Parathyroid adenoma (tissue), 2 donors: ENCODE measurements at regions not wholly inside any gene's neighbourhood (a gene's known extent, or its start where the extent isn't known, plus 50 kb on each side); places are given as distances from the start of the nearest gene placed in this dataset.

Experiments used
- H2AFZ ChIP-seq: fragments of 300-600 bp; sonication (generic); one replicate; pipeline ENCODE4 v1.7.0; 2017; ENCODE audit warnings: antibody characterized with exemption, mild to moderate bottlenecking
- H3K27ac ChIP-seq: fragments of 300-600 bp; sonication (generic); one replicate; pipeline ENCODE4 v1.7.0; 2017
- H3K27me3 ChIP-seq: fragments of 300-600 bp; sonication (generic); one replicate; pipeline ENCODE4 v1.7.0; 2017; ENCODE audit warnings: low read length; ENCODE audit not compliant: control insufficient read depth, insufficient read depth
- H3K36me3 ChIP-seq: fragments of 300-600 bp; sonication (generic); one replicate; pipeline ENCODE4 v1.7.0; 2017; ENCODE audit warnings: low read length; ENCODE audit not compliant: control insufficient read depth, insufficient read depth
- H3K4me1 ChIP-seq: fragments of 300-600 bp; sonication (generic); one replicate; pipeline ENCODE4 v1.7.0; 2017; ENCODE audit warnings: control low read depth
- H3K4me2 ChIP-seq: fragments of 300-600 bp; sonication (generic); one replicate; pipeline ENCODE4 v1.7.0; 2017; ENCODE audit warnings: low read length
- H3K4me3 ChIP-seq: fragments of 300-600 bp; sonication (generic); one replicate; pipeline ENCODE4 v1.7.0; 2017; ENCODE audit warnings: low read depth, low read length
- H3K79me2 ChIP-seq: fragments of 300-600 bp; sonication (generic); one replicate; pipeline ENCODE4 v1.7.0; 2017; ENCODE audit warnings: control low read depth
- H3K9ac ChIP-seq: fragments of 300-600 bp; sonication (generic); one replicate; pipeline ENCODE4 v1.7.0; 2017; ENCODE audit warnings: mild to moderate bottlenecking
- H3K9me3 ChIP-seq: fragments of 300-600 bp; sonication (generic); one replicate; pipeline ENCODE4 v1.7.0; 2017; ENCODE audit warnings: low read length; ENCODE audit not compliant: control insufficient read depth
- TF ChIP-seq, protein P1 (sequence below): fragments of 300-600 bp; sonication (generic); IDR thresholded peaks from one replicate; pipeline ENCODE4 v1.7.0; 2017; ENCODE audit warnings: antibody characterized with exemption, mild to moderate bottlenecking
- donor health status: primary hyperparathyroidism.

DNA sequence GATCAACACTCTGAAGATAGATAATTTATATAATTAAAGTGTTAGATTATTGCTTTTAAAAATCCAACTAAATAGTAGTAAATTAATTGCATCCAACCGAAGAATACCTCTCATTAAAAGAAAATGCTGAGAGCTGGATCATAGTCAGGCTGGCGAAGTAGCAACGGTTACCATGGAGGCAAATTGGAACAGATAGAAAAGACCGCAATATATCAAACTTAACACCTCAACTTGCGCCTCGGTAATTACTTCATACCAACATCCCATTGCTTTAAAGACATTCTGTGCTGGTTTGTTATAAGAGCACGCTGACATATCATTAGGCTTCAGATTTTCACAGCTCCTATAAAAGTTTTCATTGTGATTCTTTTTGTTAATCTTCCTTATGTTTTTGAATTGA is 183.8 kb upstream of the ZC3H15 start:
- Histone ChIP-seq H3K79me2 (no peaks in the 10 kb centered on the region), H2AFZ (no peak overlapping the region), H3K4me2 (no peak overlapping the region), H3K4me3 (no peak overlapping the region), H3K36me3 (no peaks in the 10 kb centered on the region), H3K9me3 (no peaks in the 10 kb centered on the region), H3K4me1 (no peaks in the 10 kb centered on the region), H3K9ac (no peak overlapping the region), H3K27me3 (no peaks in the 10 kb centered on the region), H3K27ac (no peak overlapping the region)
- TF ChIP-seq, protein P1, sequence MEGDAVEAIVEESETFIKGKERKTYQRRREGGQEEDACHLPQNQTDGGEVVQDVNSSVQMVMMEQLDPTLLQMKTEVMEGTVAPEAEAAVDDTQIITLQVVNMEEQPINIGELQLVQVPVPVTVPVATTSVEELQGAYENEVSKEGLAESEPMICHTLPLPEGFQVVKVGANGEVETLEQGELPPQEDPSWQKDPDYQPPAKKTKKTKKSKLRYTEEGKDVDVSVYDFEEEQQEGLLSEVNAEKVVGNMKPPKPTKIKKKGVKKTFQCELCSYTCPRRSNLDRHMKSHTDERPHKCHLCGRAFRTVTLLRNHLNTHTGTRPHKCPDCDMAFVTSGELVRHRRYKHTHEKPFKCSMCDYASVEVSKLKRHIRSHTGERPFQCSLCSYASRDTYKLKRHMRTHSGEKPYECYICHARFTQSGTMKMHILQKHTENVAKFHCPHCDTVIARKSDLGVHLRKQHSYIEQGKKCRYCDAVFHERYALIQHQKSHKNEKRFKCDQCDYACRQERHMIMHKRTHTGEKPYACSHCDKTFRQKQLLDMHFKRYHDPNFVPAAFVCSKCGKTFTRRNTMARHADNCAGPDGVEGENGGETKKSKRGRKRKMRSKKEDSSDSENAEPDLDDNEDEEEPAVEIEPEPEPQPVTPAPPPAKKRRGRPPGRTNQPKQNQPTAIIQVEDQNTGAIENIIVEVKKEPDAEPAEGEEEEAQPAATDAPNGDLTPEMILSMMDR = no peak

DNA sequence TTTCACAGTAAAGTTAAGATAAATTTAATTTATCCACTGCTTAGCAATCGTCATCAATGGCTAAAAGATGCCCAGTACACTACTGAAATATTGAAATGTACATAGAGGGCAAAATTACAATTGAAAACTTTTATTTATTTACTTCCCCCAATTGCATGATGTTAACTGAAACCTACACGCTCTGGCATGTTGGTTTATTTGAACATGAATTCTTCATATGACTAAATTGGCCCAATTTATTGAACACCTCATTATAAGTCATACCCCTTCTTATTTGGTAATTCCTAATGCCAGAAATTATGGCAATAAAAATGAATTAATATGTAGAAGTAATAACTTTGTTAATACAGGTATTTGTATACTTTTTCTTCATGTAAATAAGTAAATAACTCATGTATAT is 183.0 kb upstream of the ZC3H15 start:
- Histone ChIP-seq H3K9me3 (no peaks in the 10 kb centered on the region), H3K4me1 (no peaks in the 10 kb centered on the region)

DNA sequence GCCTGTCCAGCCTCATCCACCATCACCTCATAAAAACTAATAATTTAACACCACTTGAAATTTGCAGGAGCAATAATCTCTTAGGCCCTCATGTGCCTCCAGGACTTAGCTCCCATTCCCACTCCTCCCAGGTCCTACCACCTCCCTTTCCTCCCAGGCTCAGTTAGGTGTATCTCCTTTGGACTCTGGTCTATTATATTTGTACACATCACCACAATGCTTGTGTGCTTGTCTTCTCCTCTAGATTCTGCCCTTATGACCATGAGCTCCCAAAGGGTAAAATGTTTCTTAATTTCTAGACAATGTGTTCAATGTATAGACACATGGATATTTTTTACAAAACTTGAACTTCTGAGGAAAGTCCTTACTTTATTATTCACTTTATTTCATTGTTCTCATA is 182.0 kb upstream of the ZC3H15 start:
- H3K79me2 ChIP-seq = no peaks in the 10 kb centered on the region
- no peak overlapping the region for H3K4me2 ChIP-seq
- no peaks in the 10 kb centered on the region for H3K9me3 ChIP-seq
- TF ChIP-seq, protein P1 = no peak
- H3K4me3 ChIP-seq = no peak overlapping the region
- H3K27me3 ChIP-seq = no peaks in the 10 kb centered on the region
- H3K36me3 ChIP-seq = no peaks in the 10 kb centered on the region
- H3K27ac ChIP-seq = no peak overlapping the region
- no peak overlapping the region for H3K9ac ChIP-seq
- no peaks in the 10 kb centered on the region for H3K4me1 ChIP-seq
- H2AFZ ChIP-seq = no peak overlapping the region

More for the DNA sequence above, 183.0 kb upstream of the ZC3H15 start:
- H3K4me2 ChIP-seq = no peak overlapping the region
- TF ChIP-seq, protein P1 = no peak
- H3K4me3 ChIP-seq = no peak overlapping the region
- no peaks in the 10 kb centered on the region for H3K36me3 ChIP-seq
- no peak overlapping the region for H3K9ac ChIP-seq
- no peak overlapping the region for H3K27ac ChIP-seq
- H3K27me3 ChIP-seq = no peaks in the 10 kb centered on the region
- H3K79me2 ChIP-seq = no peaks in the 10 kb centered on the region
- H2AFZ ChIP-seq = no peak overlapping the region

DNA sequence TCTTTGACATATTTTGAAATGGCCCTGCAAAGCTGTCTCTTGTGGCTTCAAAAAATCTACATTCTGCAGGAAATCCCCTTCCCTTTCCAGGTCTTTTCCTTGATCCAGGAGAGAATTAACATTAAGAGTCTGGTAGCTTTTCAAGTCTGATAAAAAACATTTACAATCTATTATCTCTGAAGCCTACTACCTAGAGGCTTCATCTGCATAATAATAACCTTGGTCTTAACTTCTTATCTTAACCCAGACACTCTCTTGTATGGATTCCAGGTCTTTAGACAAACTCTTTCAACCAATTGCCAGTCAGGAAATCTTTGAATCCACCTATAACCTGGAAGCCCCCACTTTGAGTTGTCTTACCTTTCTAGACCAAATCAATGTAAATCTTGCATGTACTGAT is 179.3 kb upstream of the ZC3H15 start:
- Histone ChIP-seq H3K4me3 (no peak overlapping the region), H3K4me1 (no peaks in the 10 kb centered on the region), H3K36me3 (no peaks in the 10 kb centered on the region), H2AFZ (no peak overlapping the region), H3K9me3 (no peaks in the 10 kb centered on the region), H3K27me3 (no peaks in the 10 kb centered on the region), H3K79me2 (no peaks in the 10 kb centered on the region), H3K4me2 (no peak overlapping the region), H3K27ac (no peak overlapping the region), H3K9ac (no peak overlapping the region)
- TF ChIP-seq, protein P1 = no peak

DNA sequence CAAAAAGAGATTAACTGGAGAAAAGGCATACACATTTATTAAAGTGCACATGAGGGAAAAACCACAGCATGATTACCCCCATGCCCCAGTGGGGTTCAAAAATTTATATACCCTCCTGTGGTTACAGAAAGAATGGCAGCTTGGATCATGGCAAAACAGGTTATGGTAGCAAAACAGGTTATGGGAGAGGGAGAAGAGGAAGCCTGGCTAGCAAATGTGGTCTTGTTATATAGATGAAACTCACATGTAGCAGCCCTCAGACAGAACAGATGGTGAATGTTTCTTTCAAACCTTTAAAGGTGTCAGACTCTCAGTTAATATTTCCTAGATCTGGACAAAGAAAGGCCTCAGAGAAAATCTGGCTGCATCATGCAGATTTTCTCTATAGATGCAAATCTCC is 178.2 kb upstream of the ZC3H15 start:
- Histone ChIP-seq H3K9me3 (no peaks in the 10 kb centered on the region), H3K4me2 (no peak overlapping the region)

More for the DNA sequence above, 178.2 kb upstream of the ZC3H15 start:
- H3K27ac ChIP-seq = no peak overlapping the region
- no peaks in the 10 kb centered on the region for H3K36me3 ChIP-seq
- no peaks in the 10 kb centered on the region for H3K4me1 ChIP-seq
- TF ChIP-seq, protein P1 = no peak
- no peak overlapping the region for H3K9ac ChIP-seq
- no peaks in the 10 kb centered on the region for H3K79me2 ChIP-seq
- no peak overlapping the region for H2AFZ ChIP-seq
- H3K27me3 ChIP-seq = no peaks in the 10 kb centered on the region
- H3K4me3 ChIP-seq = no peak overlapping the region
